Spleen (tissue), 11 donors: ENCODE measurements at regions not wholly inside any gene's neighbourhood (a gene's known extent, or its start where the extent isn't known, plus 50 kb on each side); places are given as distances from the start of the nearest gene placed in this dataset.

Source experiments
- DNase-seq: peaks from one replicate; pipeline ENCODE4 v3.0.0-alpha.2; 2020
- H3K27ac ChIP-seq, 8 donors: fragments of 200-600 bp; sonication (generic) in 7 of 8; 1 replicate in 4 of 8; 2 replicates in 4 of 8; pipeline versions ENCODE4 v1.5.0 to v1.8.0; 2016 to 2021; ENCODE audit warnings: inconsistent platforms in 4 of 8, mild to moderate bottlenecking in 4 of 8, moderate library complexity in 1 of 8
- H3K27me3 ChIP-seq, 7 donors: fragments of 200-600 bp; sonication (generic) in 6 of 7; replicated peaks in 1 of 7; 1 replicate in 4 of 7; 2 replicates in 3 of 7; pipeline versions ENCODE4 v1.5.0 to v1.8.0; 2016 to 2021; ENCODE audit warnings: inconsistent platforms in 3 of 7, mild to moderate bottlenecking in 1 of 7
- H3K36me3 ChIP-seq, 6 donors: fragments of 200-600 bp; sonication (generic) in 5 of 6; 1 replicate in 4 of 6; 2 replicates in 2 of 6; pipeline versions ENCODE4 v1.5.0 to v1.8.0; 2016 to 2021; ENCODE audit warnings: inconsistent platforms in 2 of 6
- H3K4me1 ChIP-seq, 6 donors: fragments of 200-600 bp; sonication (generic) in 5 of 6; 1 replicate in 3 of 6; 2 replicates in 3 of 6; pipeline versions ENCODE4 v1.5.0 to v1.8.0; 2016 to 2021; ENCODE audit warnings: inconsistent platforms in 3 of 6
- H3K4me3 ChIP-seq, 8 donors: fragments of 200-600 bp; sonication (generic) in 7 of 8; 1 replicate in 4 of 8; 2 replicates in 4 of 8; pipeline versions ENCODE4 v1.5.0 to v1.8.0; 2016 to 2021; ENCODE audit warnings: inconsistent platforms in 4 of 8, mild to moderate bottlenecking in 4 of 8, moderate library complexity in 2 of 8
- H3K9me3 ChIP-seq, 8 donors: fragments of 200-600 bp; sonication (generic) in 7 of 8; 1 replicate in 4 of 8; 2 replicates in 4 of 8; pipeline versions ENCODE4 v1.5.0 to v1.8.0; 2016 to 2021; ENCODE audit warnings: inconsistent platforms in 4 of 8
- POLR2A ChIP-seq, 3 donors: fragments of 450-650 bp; IDR thresholded peaks; one replicate each; pipeline ENCODE4 v1.5.1; 2017; ENCODE audit warnings: antibody characterized with exemption in 3 of 3, mild to moderate bottlenecking in 1 of 3
- POLR2AphosphoS5 ChIP-seq, 3 donors: sonication (generic); formaldehyde crosslinking; IDR thresholded peaks; one replicate each; pipeline ENCODE4 v1.5.1; 2017; ENCODE audit warnings: antibody characterized with exemption in 3 of 3
- WGBS, 5 donors: extraction: QIAGEN DNeasy Blood & Tissue Kit in 3 of 5; methylation state at CpG; one replicate each; pipeline versions ENCODE4 v1.1.5 to v1.1.7; 2013 to 2018; 5-methylcytosine and 5-hydroxymethylcytosine counted together
- intact Hi-C: fragments of 100-400 bp; cut with DNase I; formaldehyde crosslinking; loops from one replicate; pipeline ENCODE4 v1.15.0; 2023; ENCODE audit warnings: low total_unique reads
- TF ChIP-seq, protein P1 (sequence below), 11 experiments: fragments of 200-600 bp in 7 of 11; fragments of 450-650 bp in 4 of 11; sonication (generic) in 4 of 11; IDR thresholded peaks in 8 of 11; conservative IDR thresholded peaks in 3 of 11; 1 replicate in 7 of 11; 2 replicates in 4 of 11; pipeline versions ENCODE4 v1.4.0 to v1.8.0; 2016 to 2021; ENCODE audit warnings: antibody characterized with exemption in 11 of 11, inconsistent platforms in 4 of 11, mild to moderate bottlenecking in 1 of 11
- donor health status: healthy with polysubstance abuse.
- donor health status: DM: no; HTN: no; CAD: no; lungs with moderate emphysema.
- donor health status: DM: no; HTN: no; CAD: no.
- donor health status: Bipolar disorder and iron deficiency.
- donor health status: healthy.
- donor health status: DM: no; HTN: no; CAD: no.
- donor health status: DM: yes; HTN: yes; CAD: no.

- no peak for TF ChIP-seq POLR2AphosphoS5 (IDR thresholded peaks at IDR 0.05)
- no peak for TF ChIP-seq POLR2A (IDR thresholded peaks at IDR 0.05)
- TF ChIP-seq, protein P1, sequence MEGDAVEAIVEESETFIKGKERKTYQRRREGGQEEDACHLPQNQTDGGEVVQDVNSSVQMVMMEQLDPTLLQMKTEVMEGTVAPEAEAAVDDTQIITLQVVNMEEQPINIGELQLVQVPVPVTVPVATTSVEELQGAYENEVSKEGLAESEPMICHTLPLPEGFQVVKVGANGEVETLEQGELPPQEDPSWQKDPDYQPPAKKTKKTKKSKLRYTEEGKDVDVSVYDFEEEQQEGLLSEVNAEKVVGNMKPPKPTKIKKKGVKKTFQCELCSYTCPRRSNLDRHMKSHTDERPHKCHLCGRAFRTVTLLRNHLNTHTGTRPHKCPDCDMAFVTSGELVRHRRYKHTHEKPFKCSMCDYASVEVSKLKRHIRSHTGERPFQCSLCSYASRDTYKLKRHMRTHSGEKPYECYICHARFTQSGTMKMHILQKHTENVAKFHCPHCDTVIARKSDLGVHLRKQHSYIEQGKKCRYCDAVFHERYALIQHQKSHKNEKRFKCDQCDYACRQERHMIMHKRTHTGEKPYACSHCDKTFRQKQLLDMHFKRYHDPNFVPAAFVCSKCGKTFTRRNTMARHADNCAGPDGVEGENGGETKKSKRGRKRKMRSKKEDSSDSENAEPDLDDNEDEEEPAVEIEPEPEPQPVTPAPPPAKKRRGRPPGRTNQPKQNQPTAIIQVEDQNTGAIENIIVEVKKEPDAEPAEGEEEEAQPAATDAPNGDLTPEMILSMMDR (IDR thresholded peaks at IDR 0.05 in 8 of 11, conservative IDR thresholded peaks at IDR 0.05 in 3 of 11), result no peak
Measured at GRCh38 chr18:60319129-60319528, 53.4 kb downstream of the MC4R start.

DNA sequence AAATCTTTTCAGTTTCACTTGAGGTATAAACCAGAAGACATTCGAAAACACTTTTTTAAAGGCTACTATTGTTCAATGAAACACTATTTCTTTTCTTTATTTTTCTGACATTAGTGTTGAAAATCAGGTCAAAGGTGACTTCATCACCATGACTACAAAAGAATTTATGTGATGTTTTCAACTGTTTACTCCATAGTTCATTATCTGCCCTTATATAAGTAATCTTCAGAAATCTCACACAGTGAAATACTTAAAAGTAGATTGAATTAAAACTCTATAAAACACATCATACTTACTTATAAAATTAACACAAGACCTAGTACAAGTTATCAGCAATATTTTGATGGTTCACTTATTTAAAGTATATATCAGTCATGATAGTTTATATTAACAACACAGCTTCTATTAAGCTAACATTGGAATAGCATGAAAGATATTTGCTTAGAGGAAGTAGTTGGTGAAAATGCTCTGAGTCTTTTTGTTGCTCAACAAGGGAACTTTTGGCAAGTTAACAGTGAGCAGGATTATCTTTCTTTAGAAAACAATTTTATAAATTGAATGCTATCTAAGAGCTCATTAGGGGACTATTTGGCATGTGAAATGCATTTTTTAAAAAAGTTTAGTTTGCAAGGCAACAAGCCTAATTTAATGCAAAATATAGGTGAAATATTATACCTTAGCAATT, 60.8 kb downstream of the MC4R start:
- Histone ChIP-seq H3K9me3 (peaks cover 0 to 5% (median 0%) of the 10 kb centered on the region in 8 donors), H3K27me3 (no peaks in the 10 kb centered on the region), H3K4me3 (no peak overlapping the region), H3K4me1 (no peaks in the 10 kb centered on the region), H3K27ac (no peak overlapping the region), H3K36me3 (no peaks in the 10 kb centered on the region)
- intact Hi-C loops, result no loop called here
- TF ChIP-seq, protein P1 (IDR thresholded peaks at IDR 0.05 in 8 of 11, conservative IDR thresholded peaks at IDR 0.05 in 3 of 11), result no peak
- TF ChIP-seq POLR2AphosphoS5 (IDR thresholded peaks at IDR 0.05), result no peak
- no peak for TF ChIP-seq POLR2A (IDR thresholded peaks at IDR 0.05)
- no peak for DNase-seq
- WGBS, 5 donors, result 54 to 70% (median 66%) methylated on average over 1 of the region's 1 CpG

More at GRCh38 chr18:60319129-60319528, 53.4 kb downstream of the MC4R start:
- Histone ChIP-seq H3K4me3 (no peak overlapping the region), H3K36me3 (no peaks in the 10 kb centered on the region), H3K27ac (no peak overlapping the region), H3K27me3 (no peaks in the 10 kb centered on the region), H3K9me3 (peaks cover 0 to 12% (median 1%) of the 10 kb centered on the region in 8 donors), H3K4me1 (no peaks in the 10 kb centered on the region)
- intact Hi-C loops, result no loop called here
- DNase-seq, result no peak

DNA sequence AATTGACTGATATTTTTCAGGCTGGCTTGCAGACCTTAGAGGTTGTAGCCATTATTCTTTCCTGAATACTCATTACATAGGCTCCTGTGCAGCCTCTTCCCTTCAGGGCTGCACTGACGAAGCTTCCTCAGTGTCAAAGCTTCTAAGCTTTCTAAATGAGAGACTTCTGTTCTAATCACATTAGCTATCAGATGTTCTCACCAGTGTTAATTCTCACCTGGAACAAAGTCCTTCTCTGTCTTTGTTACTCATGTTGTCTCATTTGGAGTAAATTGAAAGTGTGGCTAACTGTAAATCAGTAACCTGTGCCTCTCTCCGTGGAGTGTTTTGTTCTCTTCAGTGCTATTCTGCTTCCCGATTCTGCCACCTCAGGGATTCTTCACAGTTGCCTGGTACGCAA, 76.9 kb downstream of the MC4R start:
- Histone ChIP-seq H3K36me3 (no peaks in the 10 kb centered on the region), H3K27ac (no peak overlapping the region), H3K9me3 (no peaks in the 10 kb centered on the region), H3K27me3 (no peaks in the 10 kb centered on the region), H3K4me1 (no peaks in the 10 kb centered on the region), H3K4me3 (no peak overlapping the region)
- DNase-seq, result no peak
- no peak for TF ChIP-seq POLR2AphosphoS5 (IDR thresholded peaks at IDR 0.05)
- TF ChIP-seq, protein P1 (IDR thresholded peaks at IDR 0.05 in 8 of 11, conservative IDR thresholded peaks at IDR 0.05 in 3 of 11), result no peak
- TF ChIP-seq POLR2A (IDR thresholded peaks at IDR 0.05), result no peak
- 77 to 86% (median 83%) methylated on average over 4 of the region's 4 CpGs for WGBS, 5 donors
- intact Hi-C loops, result no loop called here

GRCh38 chr18:60292186-60292585, 80.4 kb downstream of the MC4R start:
- DNase-seq, result no peak
- Histone ChIP-seq H3K9me3 (no peaks in the 10 kb centered on the region), H3K36me3 (no peaks in the 10 kb centered on the region), H3K4me3 (no peak overlapping the region), H3K4me1 (no peaks in the 10 kb centered on the region), H3K27me3 (no peaks in the 10 kb centered on the region), H3K27ac (no peak overlapping the region)
- no peak for TF ChIP-seq POLR2AphosphoS5 (IDR thresholded peaks at IDR 0.05)
- WGBS, 5 donors, result 77 to 93% (median 89%) methylated on average over 4 of the region's 4 CpGs
- intact Hi-C loops, result no loop called here
